K562 (cell line): ENCODE measurements at regions not wholly inside any gene's neighbourhood (a gene's known extent, or its start where the extent isn't known, plus 50 kb on each side); places are given as distances from the start of the nearest gene placed in this dataset.
A peak's percentile ranks its signal among the peaks of the same experiment; 100 is the strongest.

Source experiments
- ATAC-seq: fragments of 200-7000 bp; cut with Tn5 transposase; 3 replicates; pipeline ENCODE4 v1.9.1; 2020; ENCODE audit warnings: moderate library complexity
- BruUV-seq: library from RNA; stranded (reverse); fragments of 400-500 nt; replicated peaks from 2 replicates; lab custom pipeline; 2021; lab: Mats Ljungman, UMichigan
- CTCF ChIA-PET: fragments of 300-600 bp; formaldehyde crosslinking; extraction: SDS; loops from one replicate; lab custom pipeline; 2021; ENCODE audit warnings: low intra/inter-chr PET ratio; lab: Yijun Ruan, JAX
- POLR2A ChIA-PET: fragments of 300-600, 350-650 bp; sonication (Branson Sonifier 250); formaldehyde crosslinking; extraction: SDS; loops from one replicate; lab custom pipeline; 2021; ENCODE audit warnings: antibody characterized with exemption, inconsistent platforms; lab: Yijun Ruan, JAX
- DNase-seq, 4 experiments: peaks; one replicate each; pipeline versions ENCODE4 v3.0.0 to v3.0.0-alpha.2; 2011 to 2018; ENCODE audit warnings: low spot score in 3 of 4, mixed read lengths in 3 of 4; ENCODE audit errors: extremely low read depth in 1 of 4
- FAIRE-seq: peaks from 2 replicates; lab custom pipeline; 2011; peaks lifted over from hg19 to GRCh38; lab: Jason Lieb, UNC
- H2AFZ ChIP-seq: 2 replicates; pipeline ENCODE4 v1.6.0; 2011; ENCODE audit warnings: low read depth, low read length, control low read depth, inconsistent platforms
- H3K27ac ChIP-seq: fragments of 200-600 bp; 3 replicates; pipeline ENCODE4 v1.8.0; 2011; ENCODE audit warnings: low read depth, mild to moderate bottlenecking, control low read depth, inconsistent platforms, low read length, moderate library complexity, mixed read lengths; ENCODE audit errors: extremely low read depth
- H3K27me3 ChIP-seq, 2 experiments: fragments of 300-600 bp in 1 of 2; 2 replicates in 1 of 2; 3 replicates in 1 of 2; pipeline versions ENCODE4 v1.6.0 to v1.8.0; 2011; ENCODE audit warnings: inconsistent platforms in 2 of 2, low read length in 2 of 2, mild to moderate bottlenecking in 1 of 2, mixed read lengths in 1 of 2, moderate library complexity in 1 of 2; ENCODE audit not compliant: control insufficient read depth in 2 of 2, insufficient read depth in 2 of 2
- H3K36me3 ChIP-seq: fragments of 300-600 bp; 3 replicates; pipeline ENCODE4 v1.8.0; 2011; ENCODE audit warnings: mild to moderate bottlenecking, low read length, inconsistent platforms; ENCODE audit not compliant: control insufficient read depth, insufficient read depth
- H3K4me1 ChIP-seq, 2 experiments: fragments of 200-600 bp in 1 of 2; replicated peaks in 1 of 2; 2 replicates in 1 of 2; 3 replicates in 1 of 2; pipeline versions ENCODE4 v1.5.1 to v1.8.0; 2011; ENCODE audit warnings: inconsistent platforms in 2 of 2, low read length in 2 of 2, mild to moderate bottlenecking in 1 of 2, mixed read lengths in 1 of 2, moderate library complexity in 1 of 2; ENCODE audit not compliant: control insufficient read depth in 2 of 2, insufficient read depth in 2 of 2
- H3K4me2 ChIP-seq: 2 replicates; pipeline ENCODE4 v1.6.1; 2011; ENCODE audit warnings: low read length, control low read depth, inconsistent platforms, mixed read lengths; ENCODE audit not compliant: insufficient read depth
- H3K4me3 ChIP-seq: fragments of 200-600 bp; sonication (generic), shearing (Covaris generic); 2 replicates; pipeline ENCODE4 v1.5.1; 2016; ENCODE audit warnings: control low read depth, inconsistent platforms
- H3K79me2 ChIP-seq: fragments of 200-600 bp; 3 replicates; pipeline ENCODE4 v1.8.0; 2011; ENCODE audit warnings: low read length, inconsistent platforms; ENCODE audit not compliant: control insufficient read depth, insufficient read depth
- H3K9ac ChIP-seq, 2 experiments: 2 replicates each; pipeline versions ENCODE4 v1.6.0 to v1.6.1; 2011; ENCODE audit warnings: low read depth in 2 of 2, low read length in 2 of 2, control low read depth in 1 of 2, inconsistent platforms in 1 of 2, mild to moderate bottlenecking in 1 of 2, mixed read lengths in 1 of 2; ENCODE audit not compliant: insufficient read depth in 1 of 2
- H3K9me1 ChIP-seq: one replicate; pipeline ENCODE4 v1.6.0; 2011; ENCODE audit warnings: inconsistent platforms, mild to moderate bottlenecking, low read length, moderate library complexity; ENCODE audit not compliant: control insufficient read depth, insufficient read depth
- H3K9me3 ChIP-seq: replicated peaks from 2 replicates; pipeline ENCODE4 v1.5.1; 2011; ENCODE audit warnings: low read depth, low read length, inconsistent platforms; ENCODE audit not compliant: control insufficient read depth, insufficient read depth
- H4K20me1 ChIP-seq: replicated peaks from 2 replicates; pipeline ENCODE4 v1.6.1; 2011; ENCODE audit warnings: low read length, inconsistent platforms, mixed read lengths; ENCODE audit not compliant: control insufficient read depth, insufficient read depth
- ADNP ChIP-seq: fragments of 200-800 bp; sonication (Bioruptor generic); IDR thresholded peaks from 2 replicates; pipeline ENCODE4 v1.6.1; 2016; ENCODE audit warnings: missing genetic modification characterization, missing compliant biosample characterization
- SIRT6 ChIP-seq: IDR thresholded peaks from one replicate; pipeline ENCODE4 v1.6.1; 2012; ENCODE audit warnings: low read depth, mild to moderate bottlenecking, control low read depth, inconsistent platforms, low read length, moderate library complexity
- ZKSCAN8 ChIP-seq: fragments of 200-800 bp; sonication (Bioruptor generic); IDR thresholded peaks from 2 replicates; pipeline ENCODE4 v1.6.1; 2016; ENCODE audit warnings: missing genetic modification characterization, missing compliant biosample characterization
- ZNF184 ChIP-seq: sonication (generic); formaldehyde crosslinking; IDR thresholded peaks from 2 replicates; pipeline ENCODE4 v1.5.0; 2020; ENCODE audit warnings: missing genetic modification reagents
- ZNF444 ChIP-seq: fragments of 250-450 bp; sonication (Bioruptor Pico); IDR thresholded peaks from 2 replicates; pipeline ENCODE4 v1.4.0; 2020; ENCODE audit warnings: mild to moderate bottlenecking, moderate library complexity
- WGBS: fragments of 100-300 bp; shearing (Covaris generic); methylation state at CpG from one replicate; pipeline ENCODE4 v1.1.6; 2016; ENCODE audit warnings: low coverage, mixed read lengths; ENCODE audit not compliant: insufficient coverage; ENCODE audit errors: missing lambda C conversion rate; 5-methylcytosine and 5-hydroxymethylcytosine counted together
- in situ Hi-C: fragments of 300-500 bp; cut with MboI; formaldehyde crosslinking; loops from 4 replicates; pipeline ENCODE4 v1.15.0; 2018; ENCODE audit warnings: inconsistent platforms, mixed read lengths
- intact Hi-C: fragments of 100-400 bp; cut with micrococcal nuclease; formaldehyde crosslinking; loops from 2 replicates; pipeline ENCODE4 v1.14.2; 2022
- TF ChIP-seq, protein P1 (sequence below), 2 experiments: fragments of 450-650 bp; IDR thresholded peaks; 2 replicates each; pipeline ENCODE4 v1.6.1; 2016; ENCODE audit warnings: mild to moderate bottlenecking in 2 of 2, borderline replicate concordance in 1 of 2, low read depth in 1 of 2, moderate library complexity in 1 of 2

DNA sequence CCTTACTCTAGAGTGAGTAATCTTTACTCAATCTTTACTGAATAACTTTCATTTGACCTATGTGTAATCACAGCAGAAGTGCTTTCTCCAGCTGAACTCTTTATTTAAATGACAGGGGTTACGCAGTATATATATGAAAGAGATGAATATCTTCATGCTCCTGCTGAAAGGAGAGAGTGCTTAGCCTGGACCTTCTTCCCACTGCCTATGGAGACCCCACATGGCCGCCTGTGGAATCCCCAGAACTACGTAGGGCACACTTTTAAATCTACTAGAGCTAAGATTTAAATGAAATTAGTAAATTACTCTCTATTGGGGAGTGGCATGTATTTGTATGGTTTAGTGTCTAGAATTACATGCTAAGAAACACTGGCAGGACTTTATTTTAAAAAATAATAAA is 391.2 kb downstream of the ANKRD50 start:
- ChIA-PET CTCF (no interaction called here), POLR2A (no interaction called here)
- no peaks in the 10 kb centered on the region for H3K4me1 ChIP-seq
- intact Hi-C loops = loop anchor here (5.0 kb wide), 2 partner anchors 549 to 1219 kb away; no protein-coding TSS in a partner anchor
- no peak overlapping the region for H3K9ac ChIP-seq
- no peak for FAIRE-seq
- H4K20me1 ChIP-seq = no peaks in the 10 kb centered on the region
- no peaks in the 10 kb centered on the region for H3K36me3 ChIP-seq
- no peak overlapping the region for H3K4me3 ChIP-seq
- 4% methylated on average over 3 of the region's 3 CpGs for WGBS
- no peak for TF ChIP-seq SIRT6
- H3K27ac ChIP-seq = no peak overlapping the region
- no peaks in the 10 kb centered on the region for H3K9me3 ChIP-seq
- no peak overlapping the region for H2AFZ ChIP-seq
- ATAC-seq = no peak
- in situ Hi-C loops = no loop called here
- BruUV-seq = no TSS peak
- H3K79me2 ChIP-seq = no peaks in the 10 kb centered on the region
- H3K4me2 ChIP-seq = no peak overlapping the region
- H3K27me3 ChIP-seq = no peaks in the 10 kb centered on the region
- no peak for DNase-seq
- no peaks in the 10 kb centered on the region for H3K9me1 ChIP-seq

DNA sequence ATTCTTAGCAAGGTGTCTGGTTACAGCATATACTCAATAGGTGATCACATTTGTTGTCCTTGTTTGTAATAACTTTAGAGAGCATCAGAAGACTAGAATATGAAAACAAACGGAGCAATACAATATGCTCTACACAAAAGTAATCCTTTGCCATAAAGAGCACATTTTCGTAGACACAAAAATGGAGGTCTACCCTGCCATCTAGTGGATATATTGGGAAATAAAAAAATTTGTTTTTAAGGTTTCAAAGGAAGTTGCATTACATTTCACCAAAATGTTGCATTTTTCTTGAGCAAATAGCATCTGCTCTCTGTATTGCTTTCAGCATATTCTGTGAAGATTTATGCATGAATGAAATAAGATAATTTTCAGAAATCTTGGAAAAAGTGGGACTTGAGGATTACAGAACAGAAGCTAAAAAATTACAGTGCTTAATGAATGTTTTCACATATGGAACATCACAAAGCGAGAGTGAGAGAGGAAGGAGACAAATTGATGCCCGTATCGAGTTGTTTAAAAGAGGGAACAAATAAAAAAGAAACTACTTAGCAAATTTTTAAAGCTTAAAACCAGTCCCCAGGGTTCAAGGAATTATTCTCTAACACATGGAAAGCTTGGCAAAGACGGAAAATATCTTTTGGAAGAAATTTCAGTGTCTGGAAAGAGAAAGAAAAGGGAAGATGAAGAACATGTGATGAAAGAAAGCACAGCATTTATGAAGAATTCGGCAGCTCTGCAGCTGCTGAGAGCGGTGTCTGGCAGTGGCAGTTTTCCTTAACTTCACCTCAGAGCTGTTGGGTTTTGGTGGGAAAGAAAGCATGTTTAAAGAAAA is 390.1 kb downstream of the ANKRD50 start:
- ChIA-PET CTCF (interaction anchor here (0.5 to 1.1 kb wide), 2 partner anchors 397 to 1745 kb away, joined by 3 read pairs; no protein-coding TSS in a partner anchor), POLR2A (no interaction called here)
- BruUV-seq = no TSS peak
- Histone ChIP-seq H3K9me1 (no peaks in the 10 kb centered on the region), H3K27ac (no peak overlapping the region), H3K9me3 (no peaks in the 10 kb centered on the region), H3K27me3 (no peaks in the 10 kb centered on the region), H3K36me3 (no peaks in the 10 kb centered on the region), H2AFZ (no peak overlapping the region), H4K20me1 (no peaks in the 10 kb centered on the region), H3K9ac (no peak overlapping the region), H3K4me2 (no peak overlapping the region), H3K4me1 (no peaks in the 10 kb centered on the region), H3K79me2 (no peaks in the 10 kb centered on the region), H3K4me3 (no peak overlapping the region)
- 4% methylated on average over 8 of the region's 8 CpGs for WGBS
- FAIRE-seq (peak; percentile 74), DNase-seq (peak; percentile 9 to 21 (median 17)), ATAC-seq (peak; percentile 28; the same call in 1 of the 3 replicates)
- intact Hi-C loops (loop anchor here (1.0 to 5.0 kb wide), 3 partner anchors 550 to 1220 kb away; no protein-coding TSS in a partner anchor), in situ Hi-C loops (no loop called here)
- TF ChIP-seq ZKSCAN8 (CRISPR knock-in tag) (no peak), ZNF444 (CRISPR knock-in tag) (no peak), ZNF184 (CRISPR knock-in tag) (no peak), ADNP (no peak)
- TF ChIP-seq, protein P1, sequence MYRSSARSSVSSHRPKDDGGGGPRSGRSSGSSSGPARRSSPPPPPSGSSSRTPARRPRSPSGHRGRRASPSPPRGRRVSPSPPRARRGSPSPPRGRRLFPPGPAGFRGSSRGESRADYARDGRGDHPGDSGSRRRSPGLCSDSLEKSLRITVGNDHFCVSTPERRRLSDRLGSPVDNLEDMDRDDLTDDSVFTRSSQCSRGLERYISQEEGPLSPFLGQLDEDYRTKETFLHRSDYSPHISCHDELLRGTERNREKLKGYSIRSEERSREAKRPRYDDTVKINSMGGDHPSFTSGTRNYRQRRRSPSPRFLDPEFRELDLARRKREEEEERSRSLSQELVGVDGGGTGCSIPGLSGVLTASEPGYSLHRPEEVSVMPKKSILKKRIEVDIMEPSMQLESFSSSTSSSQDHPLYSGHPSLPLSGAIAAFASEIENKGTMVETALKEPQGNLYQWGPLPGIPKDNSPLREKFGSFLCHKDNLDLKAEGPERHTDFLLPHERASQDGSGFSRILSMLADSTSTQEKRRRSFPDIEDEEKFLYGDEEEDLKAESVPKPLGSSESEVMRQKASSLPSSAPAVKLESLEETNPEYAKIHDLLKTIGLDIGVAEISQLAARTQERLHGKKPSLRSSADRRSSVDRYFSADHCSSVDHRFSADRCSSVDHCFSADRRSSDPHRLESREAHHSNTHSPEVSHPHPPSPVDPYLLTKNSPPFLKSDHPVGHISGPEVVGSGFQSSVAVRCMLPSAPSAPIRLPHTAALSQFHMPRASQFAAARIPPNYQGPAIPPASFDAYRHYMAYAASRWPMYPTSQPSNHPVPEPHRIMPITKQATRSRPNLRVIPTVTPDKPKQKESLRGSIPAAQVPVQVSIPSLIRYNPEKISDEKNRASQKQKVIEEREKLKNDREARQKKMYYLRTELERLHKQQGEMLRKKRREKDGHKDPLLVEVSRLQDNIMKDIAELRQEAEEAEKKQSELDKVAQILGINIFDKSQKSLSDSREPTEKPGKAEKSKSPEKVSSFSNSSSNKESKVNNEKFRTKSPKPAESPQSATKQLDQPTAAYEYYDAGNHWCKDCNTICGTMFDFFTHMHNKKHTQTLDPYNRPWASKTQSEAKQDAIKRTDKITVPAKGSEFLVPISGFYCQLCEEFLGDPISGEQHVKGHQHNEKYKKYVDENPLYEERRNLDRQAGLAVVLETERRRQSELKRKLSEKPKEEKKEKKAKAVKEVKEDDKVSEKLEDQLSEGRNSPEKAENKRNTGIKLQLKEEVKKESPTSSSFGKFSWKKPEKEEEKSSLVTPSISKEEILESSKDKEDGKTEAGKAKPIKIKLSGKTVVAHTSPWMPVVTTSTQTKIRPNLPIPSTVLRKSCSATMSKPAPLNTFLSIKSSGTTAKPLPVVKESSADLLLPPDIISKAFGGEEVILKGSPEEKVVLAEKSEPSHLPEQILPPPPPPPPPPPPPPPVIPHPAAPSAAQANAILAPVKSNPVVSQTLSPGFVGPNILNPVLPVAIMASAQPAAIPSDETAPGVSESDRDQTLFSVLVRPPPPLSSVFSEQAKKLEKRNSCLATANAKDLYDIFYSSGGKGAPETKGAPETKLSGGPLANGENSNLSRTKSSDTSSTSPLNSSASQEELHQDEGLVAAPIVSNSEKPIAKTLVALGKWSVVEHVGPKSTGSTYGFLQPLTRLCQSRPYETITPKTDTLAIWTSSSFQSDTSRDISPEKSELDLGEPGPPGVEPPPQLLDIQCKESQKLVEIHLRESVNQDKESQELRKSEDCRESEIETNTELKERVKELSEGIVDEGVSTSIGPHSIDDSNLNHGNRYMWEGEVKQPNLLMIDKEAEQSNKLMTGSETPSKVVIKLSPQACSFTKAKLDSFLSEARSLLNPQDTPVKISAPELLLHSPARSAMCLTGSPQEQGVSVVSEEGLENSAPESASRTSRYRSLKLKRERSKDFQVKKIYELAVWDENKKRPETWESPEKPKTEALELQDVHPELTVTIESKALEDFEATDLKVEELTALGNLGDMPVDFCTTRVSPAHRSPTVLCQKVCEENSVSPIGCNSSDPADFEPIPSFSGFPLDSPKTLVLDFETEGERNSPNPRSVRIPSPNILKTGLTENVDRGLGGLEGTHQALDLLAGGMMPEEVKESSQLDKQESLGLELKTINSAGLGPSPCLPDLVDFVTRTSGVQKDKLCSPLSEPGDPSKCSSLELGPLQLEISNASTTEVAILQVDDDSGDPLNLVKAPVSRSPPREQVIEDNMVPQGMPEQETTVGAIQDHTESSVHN (IDR thresholded peaks at IDR 0.05; ENCODE audit: borderline replicate concordance in 1 of 2, low read depth in 1 of 2) = no peak
